GM12878 (cell line): ENCODE measurements at regions not wholly inside any gene's neighbourhood (a gene's known extent, or its start where the extent isn't known, plus 50 kb on each side); places are given as distances from the start of the nearest gene placed in this dataset.

ENCODE experiments used
- ATAC-seq: fragments of 200-7000 bp; cut with Tn5 transposase; 3 replicates; pipeline ENCODE4 v1.9.1; 2020; ENCODE audit warnings: mild to moderate bottlenecking, moderate library complexity
- BruUV-seq: library from RNA; stranded (reverse); fragments of 400-500 nt; replicated peaks from 2 replicates; lab custom pipeline; 2021; lab: Mats Ljungman, UMichigan
- CTCF ChIA-PET: fragments of 300-600 bp; sonication (Branson Sonifier 250); formaldehyde crosslinking; extraction: SDS; loops from one replicate; lab custom pipeline; 2021; ENCODE audit warnings: inconsistent platforms; lab: Yijun Ruan, JAX
- POLR2A ChIA-PET: fragments of 350-600 bp; formaldehyde crosslinking; extraction: SDS; loops from one replicate; lab custom pipeline; 2021; ENCODE audit warnings: inconsistent platforms; lab: Charles Lee
- RAD21 ChIA-PET: fragments of 300-600 bp; sonication (Branson Sonifier 250); formaldehyde crosslinking; loops from one replicate; lab custom pipeline; 2023; ENCODE audit warnings: antibody characterized with exemption; ENCODE audit not compliant: unreplicated experiment; lab: Charles Lee
- SMC1A ChIA-PET: fragments of 300-600 bp; sonication (Branson Sonifier 250); formaldehyde crosslinking; loops from one replicate; lab custom pipeline; 2023; ENCODE audit not compliant: unreplicated experiment, uncharacterized antibody; lab: Charles Lee
- DNase-seq: peaks from one replicate; pipeline ENCODE4 v3.0.0-alpha.2; 2011; ENCODE audit warnings: low read depth, low spot score
- FAIRE-seq: peaks from 3 replicates; lab custom pipeline; 2011; peaks lifted over from hg19 to GRCh38; lab: Jason Lieb, UNC
- H2AFZ ChIP-seq: 2 replicates; pipeline ENCODE4 v1.6.0; 2011; ENCODE audit warnings: low read depth, low read length, control low read depth; ENCODE audit not compliant: control insufficient read depth
- H3K27ac ChIP-seq: 2 replicates; pipeline ENCODE4 v1.5.1; 2011; ENCODE audit warnings: control low read depth; ENCODE audit not compliant: control insufficient read depth, insufficient read depth
- H3K27me3 ChIP-seq, 2 experiments: replicated peaks in 1 of 2; 2 replicates each; pipeline versions ENCODE4 v1.6.0 to v1.6.1; 2011; ENCODE audit warnings: low read length in 1 of 2; ENCODE audit not compliant: control insufficient read depth in 2 of 2, insufficient read depth in 2 of 2
- H3K36me3 ChIP-seq, 2 experiments: 2 replicates each; pipeline ENCODE4 v1.5.1; 2011; ENCODE audit warnings: low read length in 1 of 2; ENCODE audit not compliant: control insufficient read depth in 2 of 2, insufficient read depth in 2 of 2
- H3K4me1 ChIP-seq: 2 replicates; pipeline ENCODE4 v1.6.1; 2011; ENCODE audit warnings: mild to moderate bottlenecking, low read length, moderate library complexity, mixed read lengths; ENCODE audit not compliant: control insufficient read depth, insufficient read depth
- H3K4me2 ChIP-seq: 2 replicates; pipeline ENCODE4 v1.6.0; 2011; ENCODE audit warnings: control low read depth; ENCODE audit not compliant: control insufficient read depth, insufficient read depth
- H3K4me3 ChIP-seq: fragments of 200-600 bp; sonication (generic); 2 replicates; pipeline ENCODE4 v1.5.1; 2016
- H3K79me2 ChIP-seq: 2 replicates; pipeline ENCODE4 v1.6.0; 2011; ENCODE audit warnings: low read length; ENCODE audit not compliant: control insufficient read depth, insufficient read depth
- H3K9ac ChIP-seq: 2 replicates; pipeline ENCODE4 v1.8.0; 2011; ENCODE audit warnings: low read length, control low read depth, mixed read lengths; ENCODE audit not compliant: control insufficient read depth, insufficient read depth
- H3K9me3 ChIP-seq: replicated peaks from 3 replicates; pipeline ENCODE4 v1.5.1; 2011; ENCODE audit warnings: mild to moderate bottlenecking, low read length; ENCODE audit not compliant: control insufficient read depth, insufficient read depth
- H4K20me1 ChIP-seq: 2 replicates; pipeline ENCODE4 v1.6.0; 2011; ENCODE audit not compliant: control insufficient read depth, insufficient read depth
- CBFB ChIP-seq: IDR thresholded peaks from 2 replicates; pipeline ENCODE4 v1.6.1; 2016; ENCODE audit warnings: antibody characterized with exemption, low read depth
- CHD2 ChIP-seq: IDR thresholded peaks from 2 replicates; pipeline ENCODE4 v1.6.1; 2011; ENCODE audit warnings: low read depth, low read length, improper control_type of control experiment, borderline replicate concordance
- CTCF ChIP-seq, 3 experiments: IDR thresholded peaks in 2 of 3; conservative IDR thresholded peaks in 1 of 3; 2 replicates each; pipeline ENCODE4 v1.5.1; 2011; ENCODE audit warnings: low read depth in 3 of 3, low read length in 3 of 3, mild to moderate bottlenecking in 3 of 3, control low read depth in 2 of 3, moderate library complexity in 2 of 3, inconsistent platforms in 1 of 3, mixed read lengths in 1 of 3; ENCODE audit not compliant: control insufficient read depth in 2 of 3, insufficient read depth in 1 of 3; ENCODE audit errors: extremely low read depth in 1 of 3
- ESRRA ChIP-seq: IDR thresholded peaks from 2 replicates; pipeline ENCODE4 v1.6.1; 2012; ENCODE audit warnings: mild to moderate bottlenecking, low read length, improper control_type of control experiment
- MTA2 ChIP-seq: fragments of 450-650 bp; IDR thresholded peaks from 2 replicates; pipeline ENCODE4 v1.6.1; 2016; ENCODE audit warnings: low read depth, mild to moderate bottlenecking, moderate library complexity
- SMAD5 ChIP-seq: IDR thresholded peaks from 2 replicates; pipeline ENCODE4 v1.6.1; 2016; ENCODE audit warnings: antibody characterized with exemption, low read depth
- SREBF1 ChIP-seq: IDR thresholded peaks from 2 replicates; pipeline ENCODE4 v1.6.1; 2012; ENCODE audit warnings: mild to moderate bottlenecking, low read length
- TBL1XR1 ChIP-seq: IDR thresholded peaks from 2 replicates; pipeline ENCODE4 v1.6.1; 2012; ENCODE audit warnings: low read depth, low read length, improper control_type of control experiment
- ZBTB4 ChIP-seq: fragments of 450-650 bp; formaldehyde crosslinking; IDR thresholded peaks from 2 replicates; pipeline ENCODE4 v1.4.0; 2022; ENCODE audit warnings: mild to moderate bottlenecking, moderate library complexity
- WGBS: methylation state at CpG from one replicate; pipeline ENCODE4 v1.1.6; 2016; ENCODE audit warnings: low lambda C conversion rate; ENCODE audit not compliant: insufficient replicate concordance, insufficient coverage; ENCODE audit errors: missing lambda C conversion rate; 5-methylcytosine and 5-hydroxymethylcytosine counted together
- in situ Hi-C: fragments of 300-500 bp; cut with MboI; formaldehyde crosslinking; loops from 9 replicates; pipeline ENCODE4 v1.14.3; 2018; ENCODE audit warnings: mixed read lengths
- intact Hi-C: fragments of 100-400 bp; cut with micrococcal nuclease; formaldehyde crosslinking; loops from one replicate; pipeline ENCODE4 v1.14.2; 2022; ENCODE audit not compliant: unreplicated experiment

DNA sequence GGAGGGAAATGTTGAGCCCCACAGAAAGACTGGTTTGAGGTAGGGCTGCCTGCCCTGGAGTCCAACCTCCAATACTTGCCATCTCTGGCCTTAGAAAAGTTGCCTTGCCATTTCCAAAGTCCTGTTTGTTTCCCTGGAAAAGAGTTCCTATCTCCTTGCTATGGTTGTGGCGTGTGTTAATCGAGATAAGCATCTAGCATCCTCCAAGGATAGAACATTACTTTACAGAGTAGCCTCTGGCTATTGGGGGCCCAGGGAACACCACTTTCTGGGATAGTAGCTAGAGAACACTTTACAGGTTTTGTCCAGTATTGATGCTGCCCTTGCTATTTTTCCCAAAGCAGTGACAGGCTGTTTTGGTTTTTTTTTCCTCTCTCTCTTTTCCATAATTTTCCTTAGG is 57.4 kb upstream of the SASH1 start:
- no peak for ATAC-seq
- Histone ChIP-seq H3K27me3 (no peaks in the 10 kb centered on the region; a peak in 1 of 4 replicates), H3K36me3 (no peaks in the 10 kb centered on the region), H3K4me3 (no peak overlapping the region), H3K4me2 (no peak overlapping the region), H2AFZ (no peak overlapping the region), H3K4me1 (no peaks in the 10 kb centered on the region), H3K9me3 (no peaks in the 10 kb centered on the region), H3K27ac (no peak overlapping the region), H3K9ac (no peak overlapping the region), H4K20me1 (no peaks in the 10 kb centered on the region), H3K79me2 (no peaks in the 10 kb centered on the region)
- in situ Hi-C loops (no loop called here), intact Hi-C loops (no loop called here)
- ChIA-PET SMC1A (no interaction called here), RAD21 (no interaction called here), POLR2A (no interaction called here), CTCF (no interaction called here)
- no peak for FAIRE-seq
- no peak for TF ChIP-seq SMAD5
- no peak for TF ChIP-seq ZBTB4 (CRISPR knock-in tag)
- TF ChIP-seq MTA2: no peak
- no peak for TF ChIP-seq ESRRA
- TF ChIP-seq CHD2: no peak
- TF ChIP-seq SREBF1: no peak
- TF ChIP-seq TBL1XR1: no peak
- TF ChIP-seq CTCF (IDR thresholded peaks at IDR 0.05 in 2 of 3, conservative IDR thresholded peaks at IDR 0.05 in 1 of 3; ENCODE audit: control insufficient read depth in 2 of 3, extremely low read depth in 1 of 3, insufficient read depth in 1 of 3, low read depth in 3 of 3, low read length in 3 of 3): no peak
- no peak for TF ChIP-seq CBFB
- DNase-seq: no peak
- BruUV-seq: no TSS peak
- WGBS: 0% methylated on average over 2 of the region's 2 CpGs
